ENCODE measurements at regions not wholly inside any gene's neighbourhood (a gene's known extent, or its start where the extent isn't known, plus 50 kb on each side); places are given as distances from the start of the nearest gene placed in this dataset.

DNA sequence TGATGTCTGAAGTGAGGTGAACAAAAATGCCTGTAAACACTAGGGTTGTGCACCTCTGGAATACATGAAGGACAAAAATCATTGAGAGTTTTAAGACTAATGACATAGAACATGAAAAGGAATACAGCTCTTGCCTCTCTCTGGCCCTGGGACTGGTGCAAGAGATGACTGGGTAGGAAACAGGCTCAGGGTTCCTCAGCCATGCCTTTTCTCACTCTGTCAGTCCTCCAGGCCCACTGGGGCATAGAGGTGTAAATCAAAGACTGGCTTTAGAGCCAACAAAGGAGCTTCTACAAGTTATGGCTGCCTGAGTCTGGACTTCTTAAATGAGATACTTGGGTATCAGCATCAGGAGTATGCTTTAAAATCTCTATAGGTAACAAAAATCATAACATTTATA is 554.7 kb upstream of the KCNMB2 start:
- H3K36me3 ChIP-seq (replicated peaks in 1 of 2; ENCODE audit: control insufficient read depth in 1 of 2, insufficient read depth in 2 of 2, low read length in 2 of 2), result no peaks in the 10 kb centered on the region
- H3K4me3 ChIP-seq (replicated peaks in 1 of 3; ENCODE audit: insufficient read depth in 1 of 3, low read depth in 2 of 3, low read length in 3 of 3), result no peak overlapping the region
- TF ChIP-seq ETV6 (CRISPR knock-in tag; conservative IDR thresholded peaks at IDR 0.05), result no peak
- TF ChIP-seq SP4 (CRISPR knock-in tag; IDR thresholded peaks at IDR 0.05), result no peak
- TF ChIP-seq NONO (IDR thresholded peaks at IDR 0.05), result no peak
- TF ChIP-seq NONO (CRISPR knock-in tag; conservative IDR thresholded peaks at IDR 0.05), result no peak
- TF ChIP-seq ZNF136 (CRISPR knock-in tag; IDR thresholded peaks at IDR 0.05; ENCODE audit: low read depth), result no peak
- no peak for TF ChIP-seq ZNF780A (CRISPR knock-in tag; IDR thresholded peaks at IDR 0.05)
- TF ChIP-seq PRDM4 (CRISPR knock-in tag; IDR thresholded peaks at IDR 0.05; ENCODE audit: borderline replicate concordance), result no peak
- no peak for TF ChIP-seq EEA1 (CRISPR knock-in tag; IDR thresholded peaks at IDR 0.05; ENCODE audit: borderline replicate concordance)
- TF ChIP-seq SRSF1 (optimal IDR thresholded peaks at IDR 0.05; ENCODE audit: low read depth, low read length), result no peak
- TF ChIP-seq DR1 (CRISPR knock-in tag; IDR thresholded peaks at IDR 0.05), result no peak
- no peak for TF ChIP-seq ZNF547 (CRISPR knock-in tag; IDR thresholded peaks at IDR 0.05)
- TF ChIP-seq ZNF18 (CRISPR knock-in tag; IDR thresholded peaks at IDR 0.05; ENCODE audit: insufficient replicate concordance), result no peak
- TF ChIP-seq KAT8 (CRISPR knock-in tag; IDR thresholded peaks at IDR 0.05), result no peak
- no peak for TF ChIP-seq SOX6 (IDR thresholded peaks at IDR 0.05)
- TF ChIP-seq SOX6 (CRISPR knock-in tag; IDR thresholded peaks at IDR 0.05), result no peak
- no peak for TF ChIP-seq SNAI1 (CRISPR knock-in tag; IDR thresholded peaks at IDR 0.05; ENCODE audit: borderline replicate concordance)
- TF ChIP-seq ZNF746 (CRISPR knock-in tag; IDR thresholded peaks at IDR 0.05), result no peak
- TF ChIP-seq, protein P1, sequence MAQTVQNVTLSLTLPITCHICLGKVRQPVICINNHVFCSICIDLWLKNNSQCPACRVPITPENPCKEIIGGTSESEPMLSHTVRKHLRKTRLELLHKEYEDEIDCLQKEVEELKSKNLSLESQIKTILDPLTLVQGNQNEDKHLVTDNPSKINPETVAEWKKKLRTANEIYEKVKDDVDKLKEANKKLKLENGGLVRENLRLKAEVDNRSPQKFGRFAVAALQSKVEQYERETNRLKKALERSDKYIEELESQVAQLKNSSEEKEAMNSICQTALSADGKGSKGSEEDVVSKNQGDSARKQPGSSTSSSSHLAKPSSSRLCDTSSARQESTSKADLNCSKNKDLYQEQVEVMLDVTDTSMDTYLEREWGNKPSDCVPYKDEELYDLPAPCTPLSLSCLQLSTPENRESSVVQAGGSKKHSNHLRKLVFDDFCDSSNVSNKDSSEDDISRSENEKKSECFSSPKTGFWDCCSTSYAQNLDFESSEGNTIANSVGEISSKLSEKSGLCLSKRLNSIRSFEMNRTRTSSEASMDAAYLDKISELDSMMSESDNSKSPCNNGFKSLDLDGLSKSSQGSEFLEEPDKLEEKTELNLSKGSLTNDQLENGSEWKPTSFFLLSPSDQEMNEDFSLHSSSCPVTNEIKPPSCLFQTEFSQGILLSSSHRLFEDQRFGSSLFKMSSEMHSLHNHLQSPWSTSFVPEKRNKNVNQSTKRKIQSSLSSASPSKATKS (CRISPR knock-in tag; IDR thresholded peaks at IDR 0.05), result no peak
- TF ChIP-seq NR3C1 (CRISPR knock-in tag; IDR thresholded peaks at IDR 0.05), result no peak
- no peak for TF ChIP-seq ATF3 (CRISPR knock-in tag; IDR thresholded peaks at IDR 0.05)
- TF ChIP-seq ZFYVE20 (CRISPR knock-in tag; IDR thresholded peaks at IDR 0.05; ENCODE audit: borderline replicate concordance, low read depth), result no peak
- no peak for TF ChIP-seq ZNF441 (CRISPR knock-in tag; IDR thresholded peaks at IDR 0.05; ENCODE audit: borderline replicate concordance)
- DNase-seq (ENCODE audit: low spot score), result no peak
- POLR2A ChIA-PET, result no interaction called here
- H4K20me1 ChIP-seq (ENCODE audit: insufficient read depth, low read length), result no peaks in the 10 kb centered on the region
- no peaks in the 10 kb centered on the region for H3K9me3 ChIP-seq (ENCODE audit: low read length)
- no peak overlapping the region for H3K4me2 ChIP-seq (ENCODE audit: low read depth, low read length)
- no peaks in the 10 kb centered on the region for H3K27me3 ChIP-seq (ENCODE audit: control insufficient read depth in 1 of 2, insufficient read depth in 2 of 2, low read length in 2 of 2)
- ATAC-seq, result no peak
- no peak for FAIRE-seq
- H3K79me2 ChIP-seq (ENCODE audit: insufficient read depth, low read length), result no peaks in the 10 kb centered on the region
- CTCF ChIA-PET (ENCODE audit: low intra/inter-chr PET ratio, low total read pairs), result no interaction called here
- BruUV-seq (replicated peaks), result no TSS peak
- no peak overlapping the region for H3K27ac ChIP-seq (ENCODE audit: extremely low read length, insufficient read depth, low read length)
- in situ Hi-C loops (cut with HindIII; ENCODE audit: extremely low pct_ligation_motif_present, low pct_unique_long_range_greater_than_20kb) (no loop called here), intact Hi-C loops (cut with micrococcal nuclease; ENCODE audit: unreplicated experiment) (no loop called here)
- no peak overlapping the region for H3K9ac ChIP-seq (ENCODE audit: insufficient read depth, low read depth, low read length)
- no peaks in the 10 kb centered on the region for H3K4me1 ChIP-seq (ENCODE audit: insufficient read depth, low read length)
- no peak overlapping the region for H2AFZ ChIP-seq (ENCODE audit: low read length)
